Hematopoietic multipotent progenitor cell treated with erythropoietin and hydrocortisone succinate and interleukin-3 and kit ligand, for 15 days (in vitro differentiated cells): ENCODE measurements at regions not wholly inside any gene's neighbourhood (a gene's known extent, or its start where the extent isn't known, plus 50 kb on each side); places are given as distances from the start of the nearest gene placed in this dataset.

ENCODE experiments used
- DNase-seq: peaks from one replicate; pipeline ENCODE4 v3.0.0-alpha.2; 2015; ENCODE audit warnings: low spot score

DNA sequence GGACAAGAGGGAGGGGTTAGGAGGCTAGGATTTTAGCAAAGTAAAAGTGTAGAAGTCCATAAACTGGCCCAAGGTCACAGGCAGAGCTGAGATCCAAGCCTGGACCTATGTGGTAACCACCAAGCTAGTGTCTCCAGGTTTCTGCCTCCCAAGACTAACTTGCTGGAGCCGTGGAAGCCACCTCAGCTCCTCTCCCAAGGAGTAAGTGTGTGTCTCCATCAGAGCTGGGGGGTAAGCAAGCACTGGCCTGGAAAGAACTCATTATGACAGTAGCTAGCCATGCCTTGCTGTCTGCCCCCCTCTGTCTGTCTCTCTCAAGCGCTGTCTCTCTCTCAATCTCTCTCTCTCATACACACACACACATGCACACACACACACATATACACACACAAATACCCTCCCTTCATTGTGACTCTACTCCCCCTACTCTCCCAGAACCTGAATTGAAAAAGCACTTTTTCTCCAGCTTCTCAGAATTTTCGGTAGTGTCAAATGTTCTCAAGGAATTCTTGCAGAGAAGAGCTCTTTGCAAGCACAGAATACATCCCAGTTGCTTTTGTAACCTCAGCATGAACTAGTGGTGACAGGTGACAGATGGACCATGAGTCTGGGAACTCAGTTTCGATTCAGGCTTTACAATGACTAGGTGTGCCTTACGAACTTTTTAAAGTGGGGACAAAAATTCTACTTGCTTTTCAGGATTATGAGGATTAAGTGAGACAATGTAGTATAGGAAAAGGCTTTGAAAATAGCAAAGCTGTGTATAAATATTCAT is 238.0 kb upstream of the FGGY start:
- DNase-seq: no peak

DNA sequence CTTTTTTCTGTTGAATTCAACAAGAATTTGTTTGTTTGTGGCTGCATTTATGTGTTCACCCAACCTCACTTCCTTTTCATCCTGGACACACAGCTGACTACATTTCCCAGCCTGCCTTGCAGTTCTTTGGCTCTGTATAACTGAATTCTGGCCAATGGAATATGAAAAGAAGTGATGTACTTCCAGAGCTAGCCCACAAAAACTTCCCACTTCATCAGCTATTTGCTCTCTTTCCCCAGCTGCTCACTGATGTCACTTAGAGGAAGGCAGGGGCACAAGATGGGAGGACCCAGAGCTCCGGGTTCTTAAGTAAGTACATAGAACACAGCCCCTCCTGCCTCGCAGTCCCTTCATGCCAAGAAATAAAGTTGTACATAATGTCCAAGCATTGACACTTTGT is 235.0 kb upstream of the FGGY start:
- no peak for DNase-seq

DNA sequence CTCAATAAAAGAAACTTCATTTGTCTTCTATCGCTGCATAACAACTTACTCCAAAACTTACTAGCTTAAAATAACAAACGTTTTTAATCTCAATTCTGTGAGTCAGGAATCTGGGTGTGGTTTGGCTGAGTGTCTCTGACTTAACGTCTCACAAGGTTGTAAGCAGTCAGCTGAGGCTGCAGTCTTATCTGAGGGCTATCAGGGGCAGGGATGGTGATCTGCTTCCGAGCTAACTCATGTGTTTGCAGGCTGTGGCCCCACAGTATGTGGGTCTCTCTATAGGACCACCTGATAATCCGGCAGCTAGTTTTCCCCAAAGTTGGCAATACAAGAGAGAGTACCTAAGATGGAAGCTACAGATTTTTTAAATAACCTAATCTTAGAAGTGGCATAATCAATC is 234.2 kb upstream of the FGGY start:
- no peak for DNase-seq

DNA sequence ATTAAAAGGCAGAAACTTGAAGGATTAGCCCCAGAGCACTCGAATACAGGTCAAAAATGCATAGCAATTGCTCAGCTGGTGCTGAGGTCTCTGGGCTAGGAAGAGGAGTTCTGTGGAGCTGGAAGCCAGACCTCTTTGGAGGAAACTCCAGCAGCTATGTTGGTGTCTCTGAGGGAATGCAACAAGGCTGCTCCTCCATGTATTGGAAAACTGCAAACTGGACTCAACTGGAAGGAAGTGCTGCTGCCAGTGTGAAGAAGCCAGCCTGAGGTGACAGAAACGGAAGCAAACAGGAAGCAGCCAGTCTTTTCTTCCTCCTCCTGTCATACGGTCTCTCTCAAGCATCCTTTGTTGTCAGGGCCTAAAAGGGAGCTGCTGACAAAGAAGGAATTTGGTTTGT is 233.4 kb upstream of the FGGY start:
- DNase-seq: no peak

DNA sequence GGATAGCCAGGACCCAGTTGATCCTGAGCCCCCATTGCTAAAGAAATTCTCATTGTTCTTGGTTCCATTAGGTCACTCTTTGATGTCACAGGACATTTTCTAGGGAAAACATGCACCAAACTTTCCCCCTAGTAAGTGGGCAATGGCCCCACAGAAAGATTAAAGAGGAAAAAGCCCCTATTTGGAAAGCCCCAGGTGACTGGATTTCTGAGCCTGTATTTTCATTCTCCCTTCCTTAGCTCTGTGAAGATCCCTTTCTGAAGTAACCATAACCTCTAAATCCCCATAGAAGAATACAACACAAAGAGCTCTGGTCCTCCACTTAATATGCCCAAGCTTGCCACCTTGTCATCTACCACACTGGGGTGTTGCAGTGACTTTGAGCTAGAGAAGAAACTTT is 232.3 kb upstream of the FGGY start:
- no peak for DNase-seq

DNA sequence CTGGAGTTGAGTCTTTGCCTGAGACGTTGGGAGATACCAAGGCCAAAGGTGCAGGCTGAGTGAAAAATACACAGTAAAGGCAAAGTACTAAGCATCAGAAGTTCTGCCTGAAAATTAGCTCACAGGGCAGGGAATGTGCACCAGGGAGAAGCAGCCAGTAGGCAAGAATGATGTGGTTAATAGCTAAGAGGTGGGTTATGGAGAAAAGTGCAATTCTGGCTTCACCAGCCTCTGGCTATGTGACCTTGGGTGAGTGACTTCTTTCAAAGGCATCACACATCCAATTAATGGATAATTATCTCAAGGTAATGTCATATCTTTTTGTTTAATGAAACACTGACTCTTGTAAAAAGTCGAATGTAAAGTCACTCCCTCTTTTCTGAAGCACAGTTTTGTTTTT is 230.7 kb upstream of the FGGY start:
- DNase-seq: no peak

DNA sequence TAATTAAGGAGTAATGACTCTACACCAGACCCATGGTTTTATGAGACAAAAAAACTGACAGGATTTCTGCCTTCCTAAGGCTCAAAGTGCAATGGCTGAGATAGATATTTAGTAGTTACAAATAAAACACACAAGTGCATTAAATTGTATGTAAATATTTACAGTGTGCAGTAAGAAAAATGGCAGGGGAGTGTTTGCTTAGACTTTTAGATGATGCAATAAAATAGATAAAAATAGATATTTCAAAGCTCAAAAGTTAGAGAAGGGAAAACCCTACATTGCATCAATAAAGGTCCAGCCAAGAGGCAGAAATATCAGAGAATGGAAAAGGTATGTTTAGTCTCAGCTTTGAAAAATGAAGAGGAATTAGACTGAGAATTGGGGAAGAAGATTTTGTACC is 226.3 kb upstream of the FGGY start:
- DNase-seq: no peak

DNA sequence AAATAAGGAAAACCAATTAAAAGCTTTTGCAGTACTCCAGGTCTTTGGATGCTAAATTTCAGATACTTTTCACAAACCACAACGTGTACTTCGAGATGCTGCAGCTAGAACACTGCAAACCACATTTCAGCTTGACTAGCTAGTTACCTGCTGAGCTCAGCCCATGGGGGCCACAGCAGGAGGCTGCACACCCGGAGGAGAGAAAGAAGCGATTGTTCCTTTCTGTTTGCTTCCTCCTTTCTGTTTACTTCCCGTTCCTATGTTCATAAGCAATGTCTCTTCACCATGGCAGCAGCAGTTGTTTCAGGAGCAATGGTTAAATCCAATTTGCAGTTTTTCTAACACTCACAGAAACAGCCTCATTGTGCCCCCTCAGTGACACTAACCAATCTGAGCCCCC is 225.6 kb upstream of the FGGY start:
- no peak for DNase-seq

DNA sequence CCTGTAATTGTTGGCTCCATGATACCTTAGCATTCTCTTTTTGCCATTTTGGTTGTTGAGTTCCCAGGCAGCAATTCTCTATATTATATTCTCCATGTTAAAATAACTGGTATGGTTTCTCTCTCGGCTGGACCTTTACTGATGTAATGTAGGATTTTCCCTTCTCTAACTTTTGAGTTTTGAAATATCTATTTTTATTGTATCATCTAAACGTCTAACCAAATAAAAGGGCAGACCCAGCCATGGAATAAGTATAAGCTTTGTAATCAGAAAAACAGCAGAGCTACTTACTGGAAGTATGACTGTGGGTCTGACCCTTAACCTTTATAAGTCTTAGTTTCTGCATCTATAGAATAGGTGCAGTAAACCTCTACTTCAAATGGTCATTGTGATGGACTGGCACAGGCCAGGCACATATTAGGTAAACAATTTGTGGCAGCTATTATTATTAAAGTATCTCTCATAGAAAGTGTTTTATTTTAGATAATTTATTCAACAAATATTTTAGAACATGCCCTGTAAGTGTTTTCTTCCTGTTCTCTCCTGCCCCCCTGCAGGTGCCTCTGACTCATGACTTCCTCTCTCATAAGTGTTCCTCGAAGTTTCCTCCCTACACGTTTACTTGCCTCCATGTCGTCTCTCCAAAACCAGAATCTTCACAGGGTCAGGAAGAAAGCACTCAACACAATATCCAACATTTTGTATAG is 224.9 kb upstream of the FGGY start:
- no peak for DNase-seq

DNA sequence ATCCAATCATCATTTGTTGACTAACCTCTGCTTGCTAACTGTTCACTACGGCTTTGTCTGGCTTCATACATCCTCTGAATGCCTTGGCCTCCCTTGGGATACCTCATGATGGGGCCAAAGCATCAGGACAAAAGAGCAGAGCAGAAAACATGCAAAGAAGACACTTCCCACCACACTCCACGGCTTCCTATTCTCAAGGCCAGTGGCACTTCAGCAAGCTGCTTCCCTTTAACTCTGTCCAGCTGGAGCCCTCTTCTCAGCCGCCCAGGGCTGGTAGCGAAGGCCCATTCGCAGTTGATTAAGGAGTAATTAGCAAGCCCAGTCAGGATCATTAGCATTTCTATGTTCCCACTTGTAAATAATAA is 224.3 kb upstream of the FGGY start:
- no peak for DNase-seq

DNA sequence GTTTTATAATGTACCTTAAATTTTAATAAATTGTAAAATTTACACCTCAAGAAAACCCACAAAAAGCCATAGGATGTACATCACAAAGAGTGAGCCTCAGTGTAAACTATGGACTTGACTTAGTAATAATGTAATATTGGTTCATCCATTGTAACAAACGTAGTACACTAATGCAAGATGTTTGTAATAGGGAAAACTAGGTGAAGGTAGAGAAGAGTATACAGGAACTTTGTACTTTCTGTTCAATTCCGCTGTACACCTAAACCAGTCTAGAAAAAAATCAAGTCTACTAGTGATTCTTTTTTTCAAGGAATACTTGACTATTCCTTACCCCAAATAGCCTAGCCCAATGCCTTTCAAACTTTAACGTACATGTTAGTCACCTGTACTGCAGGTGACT is 222.3 kb upstream of the FGGY start:
- DNase-seq: no peak

DNA sequence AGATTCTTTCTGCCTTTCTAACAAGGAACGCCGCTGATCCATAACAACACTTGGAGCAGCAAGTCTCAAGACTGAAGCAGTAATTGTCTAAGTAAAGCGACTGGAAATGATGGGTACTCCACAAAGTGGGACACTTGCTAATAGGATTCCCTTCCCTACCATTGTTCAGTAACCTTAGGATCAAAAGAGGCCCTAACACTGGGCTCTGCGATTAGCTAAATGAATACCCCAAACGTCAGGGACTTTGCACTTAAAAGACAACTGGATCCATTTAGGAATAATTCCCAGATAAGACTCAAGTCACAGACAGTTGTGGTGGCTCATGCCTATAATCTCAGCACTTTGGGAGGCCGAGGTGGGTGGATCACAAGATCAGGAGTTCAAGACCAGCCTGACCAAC is 221.9 kb upstream of the FGGY start:
- no peak for DNase-seq

DNA sequence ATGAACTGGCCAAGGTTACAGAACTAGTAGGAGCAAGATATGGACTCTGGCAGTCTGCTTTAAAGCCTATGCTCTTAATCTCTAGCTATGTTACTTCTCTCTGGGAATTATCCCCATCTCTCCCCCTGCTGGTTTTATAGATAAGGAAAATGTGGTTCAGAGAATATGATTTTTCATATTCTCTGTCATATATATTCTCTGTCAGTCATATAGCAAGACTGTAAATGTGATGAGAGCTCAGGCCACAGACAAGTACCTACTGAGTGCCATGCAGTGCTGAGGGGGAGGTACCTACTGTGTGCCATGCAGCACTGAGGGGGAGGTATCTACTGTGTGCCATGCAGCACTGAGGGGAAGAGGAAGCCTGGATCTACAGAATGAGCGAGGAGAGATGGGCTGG is 220.3 kb upstream of the FGGY start:
- DNase-seq: no peak

DNA sequence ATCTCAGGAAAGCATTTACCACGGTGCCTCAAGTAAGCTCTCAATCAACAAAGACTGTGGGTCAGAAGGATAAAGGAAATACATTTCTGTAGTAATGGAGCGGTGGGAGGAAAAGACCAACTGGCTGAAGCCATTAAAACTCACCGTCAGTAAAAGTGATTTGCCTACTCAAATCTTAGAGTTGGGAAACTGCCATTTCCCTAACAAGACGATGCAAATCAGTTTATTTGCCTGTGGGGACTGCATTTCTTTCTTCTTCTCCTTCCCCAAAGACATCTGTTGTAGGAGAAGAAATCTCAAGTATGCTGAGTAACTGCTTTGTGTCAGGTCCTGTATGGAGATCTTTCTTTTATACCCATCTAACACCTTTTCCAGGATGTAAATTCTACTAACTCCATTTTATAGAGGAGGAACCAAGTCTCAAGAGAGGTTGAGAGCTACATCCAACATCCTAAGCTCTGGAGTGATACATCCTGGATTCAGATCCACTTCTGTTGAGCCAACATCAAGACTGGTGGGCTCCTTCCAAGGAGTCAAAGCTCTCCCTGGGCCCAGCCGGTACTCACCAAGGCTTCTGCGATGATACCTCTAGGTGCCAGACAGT is 219.3 kb upstream of the FGGY start:
- no peak for DNase-seq

DNA sequence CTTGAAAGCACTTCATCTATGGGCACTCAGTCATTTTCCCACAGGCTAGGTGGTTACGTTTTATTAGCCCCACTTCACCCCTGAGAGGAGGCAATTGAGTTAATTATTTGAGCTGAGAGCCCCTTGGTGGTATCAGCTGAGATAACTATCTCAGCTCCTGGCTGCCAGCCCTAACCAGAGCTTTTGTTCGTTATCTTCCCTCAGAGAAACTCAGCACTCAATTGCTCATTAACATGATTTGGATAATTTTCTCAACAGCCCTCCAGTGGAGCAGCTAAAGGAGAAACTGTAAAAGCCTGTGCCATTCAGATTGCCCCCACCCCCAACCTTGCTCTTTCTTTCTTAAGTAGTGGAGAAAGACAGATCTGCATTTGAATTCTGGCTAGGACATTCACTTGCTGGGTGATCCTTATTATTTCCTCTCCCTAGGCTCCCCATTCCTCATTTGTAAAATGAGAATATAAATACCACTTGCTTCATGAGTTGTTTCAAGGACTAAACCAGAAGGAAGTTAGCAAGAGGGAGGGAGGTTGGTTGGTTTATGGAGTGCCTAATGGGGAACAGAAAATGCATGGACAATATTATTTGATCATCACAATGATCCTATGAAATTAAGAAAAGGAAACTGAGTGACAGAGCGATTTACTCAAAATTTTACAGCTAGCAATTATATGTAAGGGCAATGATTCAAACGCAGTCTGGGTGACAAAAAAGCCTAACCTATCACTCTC is 218.7 kb upstream of the FGGY start:
- no peak for DNase-seq

DNA sequence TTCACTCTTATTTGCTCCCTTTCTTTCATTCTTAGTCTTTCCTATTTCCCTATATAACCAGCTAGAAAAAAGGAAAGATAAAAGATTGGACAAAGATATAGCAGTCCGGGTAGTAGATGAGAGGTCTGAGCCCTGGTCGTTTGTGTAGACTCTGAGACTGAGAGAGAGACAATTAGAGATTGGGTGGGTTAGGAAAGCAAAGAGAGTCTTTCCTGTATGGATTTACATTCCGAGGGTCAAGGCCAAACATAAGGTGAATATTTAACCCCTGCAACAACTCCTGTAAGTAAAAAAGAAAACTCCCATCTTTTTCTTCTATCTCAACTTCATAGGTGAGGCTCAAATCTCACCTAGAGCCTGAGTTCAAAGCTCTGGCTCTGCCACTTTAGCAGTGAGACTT is 218.0 kb upstream of the FGGY start:
- DNase-seq: no peak

DNA sequence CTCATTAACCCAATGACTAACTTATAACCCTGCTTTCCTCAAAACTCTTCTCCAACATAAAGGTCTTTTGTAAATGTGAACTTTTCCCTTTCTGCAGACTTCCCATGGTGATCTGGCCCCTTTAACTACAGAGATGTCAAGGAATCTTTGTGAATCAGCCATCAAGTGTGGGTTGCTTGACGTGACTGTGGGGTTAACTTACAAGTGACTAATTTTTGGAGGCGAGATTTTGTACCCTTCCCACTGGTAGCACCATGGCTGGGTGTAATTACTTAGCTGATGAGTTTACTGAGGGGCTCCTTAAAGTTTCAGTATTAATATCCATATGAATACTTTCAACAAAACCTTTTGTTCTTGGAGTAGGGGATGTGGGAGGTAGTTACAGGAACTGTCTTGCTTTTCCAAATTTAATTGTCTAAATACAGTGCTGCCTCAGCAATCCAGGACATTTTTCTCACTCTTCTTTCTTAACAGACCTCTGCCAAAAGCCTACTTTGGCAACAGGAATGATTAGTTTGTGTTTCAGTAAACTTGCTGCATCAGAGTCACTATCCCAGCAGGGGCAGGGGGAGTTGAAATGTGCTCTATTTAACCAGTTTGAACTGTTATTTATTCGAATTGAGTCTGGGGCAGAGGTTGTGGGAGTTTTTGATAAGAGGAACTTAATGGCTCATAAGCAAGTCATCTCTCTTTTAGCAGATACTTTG is 217.3 kb upstream of the FGGY start:
- no peak for DNase-seq

DNA sequence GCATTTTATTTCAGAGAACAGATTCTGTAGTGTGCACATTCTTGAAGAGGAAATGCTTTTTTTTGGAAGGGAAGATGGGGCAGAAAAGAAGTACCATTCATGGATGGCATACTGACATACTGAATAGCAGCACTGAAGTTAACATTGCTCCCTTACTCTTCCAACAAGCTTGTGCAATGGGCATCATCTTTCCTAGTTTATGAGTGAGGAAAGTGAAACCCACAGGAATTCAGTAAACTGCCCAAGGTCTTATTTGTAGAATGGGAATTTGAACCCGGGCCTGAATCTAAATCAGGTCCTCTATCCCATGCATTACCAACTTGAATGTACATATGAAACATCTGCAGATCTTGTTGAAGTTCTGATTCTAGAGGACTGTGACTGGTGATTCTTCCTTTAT is 215.7 kb upstream of the FGGY start:
- DNase-seq: no peak

DNA sequence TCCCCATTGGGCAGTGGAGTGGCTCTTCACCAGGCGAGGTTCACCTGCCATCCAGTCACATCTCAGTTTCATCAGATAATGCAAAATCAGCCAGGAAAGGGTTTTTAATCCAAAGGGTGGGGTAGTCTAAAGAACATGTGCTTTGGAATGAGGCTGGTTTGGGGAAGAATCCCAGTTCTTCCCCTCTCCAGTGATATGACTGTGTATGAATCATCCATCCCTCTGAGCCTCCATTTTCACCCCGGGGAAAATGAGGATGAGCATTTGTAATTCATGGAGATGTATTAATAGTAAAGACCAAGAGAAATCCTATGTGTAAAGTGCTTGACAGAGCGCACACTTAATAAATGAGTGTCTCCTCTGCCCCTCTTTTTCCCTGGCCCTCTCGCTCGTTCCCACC is 215.1 kb upstream of the FGGY start:
- DNase-seq: no peak

DNA sequence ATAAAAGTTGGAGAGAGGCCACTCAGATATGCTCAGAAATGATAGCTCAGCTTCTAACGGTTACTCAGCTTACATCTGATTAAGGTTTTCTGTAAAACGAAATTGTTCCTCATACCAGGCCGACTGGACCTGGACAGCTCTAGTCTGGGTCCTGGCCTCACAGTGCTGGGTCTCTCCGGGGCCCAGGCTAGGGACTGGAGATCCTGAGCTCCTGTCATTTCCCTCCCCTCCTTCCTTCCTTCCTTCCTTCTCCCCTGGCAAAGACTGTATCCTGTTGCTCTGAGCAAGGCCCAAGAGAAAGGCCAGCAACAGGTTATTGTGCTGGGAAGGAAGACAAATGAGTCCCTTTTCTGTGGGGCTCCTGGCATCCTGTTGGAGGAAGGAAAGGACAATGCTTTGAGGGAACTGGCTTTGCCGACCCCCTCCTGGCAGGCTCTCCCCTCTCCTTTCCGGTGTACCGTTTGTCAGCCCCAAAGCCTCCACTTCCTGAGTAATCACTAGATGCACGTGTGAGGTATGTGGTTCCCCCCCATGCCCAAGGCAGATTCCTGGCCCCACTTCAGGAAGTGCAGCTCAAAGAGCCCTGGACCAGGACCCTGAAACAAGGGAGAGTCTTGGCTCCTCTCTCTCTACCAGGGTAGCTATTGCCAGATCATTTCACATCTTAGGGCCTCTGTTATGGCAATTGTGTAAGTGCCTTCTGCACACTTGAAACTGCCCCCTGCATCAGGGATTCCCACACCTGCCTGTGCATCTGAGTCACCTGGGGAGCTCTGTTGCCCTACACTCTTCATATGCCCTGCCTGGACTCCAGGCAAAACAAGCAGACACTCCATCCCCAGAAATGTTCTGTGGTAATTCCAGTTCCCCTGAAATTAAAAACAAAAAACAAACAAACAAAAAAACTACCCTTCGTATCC is 212.7 kb upstream of the FGGY start:
- DNase-seq: no peak

DNA sequence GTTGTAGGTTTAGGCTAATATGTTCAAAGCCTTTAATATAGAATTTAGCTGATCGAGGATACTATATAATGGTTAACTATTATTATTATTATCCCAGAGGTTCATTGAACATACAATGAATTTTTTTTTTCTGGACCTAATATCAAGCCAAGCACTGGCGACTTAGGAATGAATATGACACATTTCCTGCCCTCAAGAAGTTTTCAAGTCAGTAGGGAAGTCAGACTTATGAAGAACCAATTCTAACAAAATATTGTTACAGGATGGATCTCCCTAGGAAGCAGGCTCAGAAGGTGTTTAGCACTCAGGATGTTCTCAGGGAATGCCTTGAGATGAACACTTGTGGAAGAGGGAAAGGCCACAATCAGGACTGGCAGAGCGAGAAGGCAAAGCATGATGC is 211.8 kb upstream of the FGGY start:
- no peak for DNase-seq
